Uterus (tissue), 3 donors: ENCODE measurements at regions not wholly inside any gene's neighbourhood (a gene's known extent, or its start where the extent isn't known, plus 50 kb on each side); places are given as distances from the start of the nearest gene placed in this dataset.

Source experiments
- DNase-seq, 2 donors: peaks; one replicate each; pipeline ENCODE4 v3.0.0-alpha.2; 2019 to 2020
- H3K27ac ChIP-seq, 2 donors: fragments of 200-600 bp; sonication (generic); 1 replicate in 1 of 2; 2 replicates in 1 of 2; pipeline ENCODE4 v1.5.1; 2016 to 2018
- H3K27me3 ChIP-seq, 2 donors: fragments of 200-600 bp; sonication (generic); one replicate each; pipeline ENCODE4 v1.5.1; 2018 to 2019; ENCODE audit warnings: control low read depth in 1 of 2
- H3K36me3 ChIP-seq, 2 donors: fragments of 200-600 bp; sonication (generic); one replicate each; pipeline ENCODE4 v1.5.1; 2019; ENCODE audit warnings: control low read depth in 1 of 2
- H3K4me1 ChIP-seq, 2 donors: fragments of 200-600 bp; sonication (generic); one replicate each; pipeline ENCODE4 v1.5.1; 2018 to 2019; ENCODE audit warnings: control low read depth in 1 of 2
- H3K4me3 ChIP-seq, 2 donors: fragments of 200-600 bp; sonication (generic); 1 replicate in 1 of 2; 2 replicates in 1 of 2; pipeline ENCODE4 v1.5.1; 2018 to 2019; ENCODE audit warnings: mild to moderate bottlenecking in 1 of 2
- H3K9me3 ChIP-seq, 2 donors: fragments of 200-600 bp; sonication (generic); one replicate each; pipeline ENCODE4 v1.5.1; 2019; ENCODE audit warnings: control low read depth in 1 of 2
- CTCF ChIP-seq, 4 experiments: fragments of 200-600 bp in 2 of 4; fragments of 450-650 bp in 2 of 4; sonication (generic) in 2 of 4; IDR thresholded peaks; one replicate each; pipeline ENCODE4 v1.5.1; 2016 to 2019; ENCODE audit warnings: antibody characterized with exemption in 4 of 4, mild to moderate bottlenecking in 2 of 4, moderate library complexity in 1 of 4
- POLR2A ChIP-seq, 2 donors: fragments of 450-650 bp; IDR thresholded peaks; one replicate each; pipeline ENCODE4 v1.6.1; 2016; ENCODE audit warnings: antibody characterized with exemption in 2 of 2, mild to moderate bottlenecking in 1 of 2, moderate library complexity in 1 of 2
- intact Hi-C: fragments of 100-400 bp; cut with DNase I; formaldehyde crosslinking; loops from one replicate; pipeline ENCODE4 v1.15.1; 2023; ENCODE audit warnings: low total_unique reads
- donor health status: DM: yes; HTN: yes; CAD: no.

GRCh38 chr5:158301186-158301585 is 442.2 kb upstream of the CLINT1 start:
- intact Hi-C loops: no loop called here
- TF ChIP-seq CTCF (IDR thresholded peaks at IDR 0.05) (no peak), POLR2A (IDR thresholded peaks at IDR 0.05) (no peak)
- H3K9me3 ChIP-seq: peaks cover 0 to 6% of the 10 kb centered on the region in 2 donors
- H3K4me1 ChIP-seq: no peaks in the 10 kb centered on the region
- H3K36me3 ChIP-seq: no peaks in the 10 kb centered on the region
- no peak overlapping the region for H3K4me3 ChIP-seq
- H3K27me3 ChIP-seq: no peaks in the 10 kb centered on the region
- H3K27ac ChIP-seq: no peak overlapping the region
- no peak for DNase-seq

- intact Hi-C loops: no loop called here
- no peaks in the 10 kb centered on the region for H3K36me3 ChIP-seq
- DNase-seq: no peak
- H3K4me3 ChIP-seq: no peak overlapping the region
- TF ChIP-seq CTCF (IDR thresholded peaks at IDR 0.05) (no peak), POLR2A (IDR thresholded peaks at IDR 0.05) (no peak)
- no peak overlapping the region for H3K27ac ChIP-seq
- H3K9me3 ChIP-seq: peaks cover 0 to 6% of the 10 kb centered on the region in 2 donors
- no peaks in the 10 kb centered on the region for H3K4me1 ChIP-seq
- H3K27me3 ChIP-seq: no peaks in the 10 kb centered on the region
Observed at GRCh38 chr5:158300256-158300655, 441.3 kb upstream of the CLINT1 start.

- Histone ChIP-seq H3K27me3 (no peaks in the 10 kb centered on the region), H3K27ac (no peak overlapping the region), H3K9me3 (peaks cover 0 to 6% of the 10 kb centered on the region in 2 donors), H3K4me1 (no peaks in the 10 kb centered on the region), H3K36me3 (no peaks in the 10 kb centered on the region), H3K4me3 (no peak overlapping the region)
- intact Hi-C loops: no loop called here
- TF ChIP-seq CTCF (IDR thresholded peaks at IDR 0.05) (no peak), POLR2A (IDR thresholded peaks at IDR 0.05) (no peak)
- no peak for DNase-seq
Observed at GRCh38 chr5:158297002-158297527, 438.1 kb upstream of the CLINT1 start.

GRCh38 chr5:158294701-158295100 is 435.8 kb upstream of the CLINT1 start:
- no peak for DNase-seq
- H3K36me3 ChIP-seq: no peaks in the 10 kb centered on the region

GRCh38 chr5:158292981-158293380 is 434.0 kb upstream of the CLINT1 start:
- intact Hi-C loops: no loop called here
- Histone ChIP-seq H3K9me3 (peaks cover 0 to 6% of the 10 kb centered on the region in 2 donors), H3K4me1 (no peaks in the 10 kb centered on the region), H3K27ac (no peak overlapping the region), H3K36me3 (no peaks in the 10 kb centered on the region), H3K4me3 (no peak overlapping the region), H3K27me3 (no peaks in the 10 kb centered on the region)
- no peak for DNase-seq
- TF ChIP-seq CTCF (IDR thresholded peaks at IDR 0.05) (no peak), POLR2A (IDR thresholded peaks at IDR 0.05) (no peak)

More at GRCh38 chr5:158294701-158295100, 435.8 kb upstream of the CLINT1 start:
- Histone ChIP-seq H3K4me3 (no peak overlapping the region), H3K27ac (no peak overlapping the region), H3K4me1 (no peaks in the 10 kb centered on the region), H3K27me3 (no peaks in the 10 kb centered on the region), H3K9me3 (peaks cover 0 to 6% of the 10 kb centered on the region in 2 donors)
- TF ChIP-seq POLR2A (IDR thresholded peaks at IDR 0.05): no peak
- no peak for TF ChIP-seq CTCF (IDR thresholded peaks at IDR 0.05)
- intact Hi-C loops: no loop called here
